CD4-positive, alpha-beta T cell (primary cell): ENCODE measurements at regions not wholly inside any gene's neighbourhood (a gene's known extent, or its start where the extent isn't known, plus 50 kb on each side); places are given as distances from the start of the nearest gene placed in this dataset.

Source experiments
- ATAC-seq: fragments of 200-7000 bp; cut with Tn5 transposase; one replicate; pipeline ENCODE4 v1.10.0; 2022; ENCODE audit warnings: mild to moderate bottlenecking; ENCODE audit not compliant: poor library complexity
- CTCF ChIA-PET: fragments of 350-600 bp; sonication (Branson Sonifier 250); formaldehyde crosslinking; loops from one replicate; lab custom pipeline; 2021; ENCODE audit warnings: antibody characterized with exemption, inconsistent platforms; lab: Charles Lee
- POLR2A ChIA-PET: fragments of 350-600 bp; sonication (Branson Sonifier 250); formaldehyde crosslinking; loops from one replicate; lab custom pipeline; 2021; ENCODE audit warnings: antibody characterized with exemption, inconsistent platforms; lab: Charles Lee
- DNase-seq, 14 experiments: peaks; one replicate each; pipeline ENCODE4 v3.0.0-alpha.2; 2013 to 2020; ENCODE audit warnings: mixed read lengths in 2 of 14
- H3K27ac ChIP-seq, 2 donors: one replicate each; pipeline versions ENCODE4 v1.5.1 to v1.7.0; 2013; ENCODE audit warnings: low read length in 2 of 2, low read depth in 1 of 2, mild to moderate bottlenecking in 1 of 2
- H3K27me3 ChIP-seq, 2 experiments: 1 replicate in 1 of 2; 2 replicates in 1 of 2; pipeline versions ENCODE4 v1.6.1 to v1.7.0; 2013; ENCODE audit warnings: low read length in 2 of 2, control low read depth in 1 of 2, mild to moderate bottlenecking in 1 of 2, moderate library complexity in 1 of 2; ENCODE audit not compliant: insufficient read depth in 2 of 2, control insufficient read depth in 1 of 2
- H3K36me3 ChIP-seq: one replicate; pipeline ENCODE4 v1.6.1; 2013; ENCODE audit warnings: low read length, control low read depth; ENCODE audit not compliant: insufficient read depth
- H3K4me1 ChIP-seq: one replicate; pipeline ENCODE4 v1.6.1; 2013; ENCODE audit warnings: low read length, control low read depth; ENCODE audit not compliant: insufficient read depth
- H3K4me3 ChIP-seq: one replicate; pipeline ENCODE4 v1.5.1; 2013; ENCODE audit warnings: mild to moderate bottlenecking, low read length, moderate library complexity
- H3K9me3 ChIP-seq, 2 experiments: 1 replicate in 1 of 2; 2 replicates in 1 of 2; pipeline versions ENCODE4 v1.6.1 to v1.7.0; 2013; ENCODE audit warnings: low read length in 2 of 2, mild to moderate bottlenecking in 2 of 2, control low read depth in 1 of 2, moderate library complexity in 1 of 2; ENCODE audit not compliant: control insufficient read depth in 1 of 2, insufficient read depth in 1 of 2
- H3K27ac Mint-ChIP-seq: one replicate; pipeline ENCODE4 v1.8.0; 2020; ENCODE audit warnings: mixed read lengths
- H3K27me3 Mint-ChIP-seq: one replicate; pipeline ENCODE4 v1.8.0; 2021; ENCODE audit warnings: mixed read lengths
- H3K36me3 Mint-ChIP-seq: one replicate; pipeline ENCODE4 v1.8.0; 2021; ENCODE audit warnings: low read depth, mixed read lengths
- H3K4me1 Mint-ChIP-seq: one replicate; pipeline ENCODE4 v1.8.0; 2021; ENCODE audit warnings: low read depth, mixed read lengths
- H3K4me3 Mint-ChIP-seq: one replicate; pipeline ENCODE4 v1.8.0; 2020; ENCODE audit warnings: mild to moderate bottlenecking, mixed read lengths
- H3K9me3 Mint-ChIP-seq: one replicate; pipeline ENCODE4 v1.8.0; 2020; ENCODE audit warnings: mixed read lengths
- CTCF ChIP-seq: fragments of 200-600 bp; IDR thresholded peaks from one replicate; pipeline ENCODE4 v1.8.0; 2022; ENCODE audit warnings: antibody characterized with exemption, mild to moderate bottlenecking
- intact Hi-C, 2 experiments: fragments of 100-400 bp; cut with DNase I in 1 of 2; cut with micrococcal nuclease in 1 of 2; formaldehyde crosslinking; loops; one replicate each; pipeline versions ENCODE4 v1.15.1 to v1.9.0; 2023 to 2025; cut with DNase I, micrococcal nuclease

- ATAC-seq (no peak), DNase-seq (no peak)
- no peaks in the 10 kb centered on the region for H3K36me3 ChIP-seq
- H3K4me1 ChIP-seq = no peaks in the 10 kb centered on the region
- intact Hi-C loops = no loop called here
- no peaks in the 10 kb centered on the region for H3K27me3 Mint-ChIP-seq
- H3K4me1 Mint-ChIP-seq = no peaks in the 10 kb centered on the region
- no peaks in the 10 kb centered on the region for H3K27me3 ChIP-seq
- TF ChIP-seq CTCF = no peak
- H3K27ac ChIP-seq = no peak overlapping the region
- H3K4me3 Mint-ChIP-seq = no peak overlapping the region
- POLR2A ChIA-PET = no interaction called here
- peaks cover 0 to 5% of the 10 kb centered on the region in 2 experiments for H3K9me3 ChIP-seq
- H3K27ac Mint-ChIP-seq = no peak overlapping the region
- H3K4me3 ChIP-seq = no peak overlapping the region
- H3K9me3 Mint-ChIP-seq = peaks cover 4% of the 10 kb centered on the region
- no peaks in the 10 kb centered on the region for H3K36me3 Mint-ChIP-seq
- CTCF ChIA-PET = no interaction called here
These were observed 735.3 kb downstream of the PCDH18 start for GRCh38 chr4:136796953-136797352.

- intact Hi-C loops = no loop called here
- no peaks in the 10 kb centered on the region for H3K4me1 Mint-ChIP-seq
- no peak overlapping the region for H3K4me3 Mint-ChIP-seq
- no peak overlapping the region for H3K27ac Mint-ChIP-seq
- Histone ChIP-seq H3K9me3 (peaks cover 0 to 5% of the 10 kb centered on the region in 2 experiments), H3K27ac (no peak overlapping the region), H3K4me3 (no peak overlapping the region), H3K27me3 (no peaks in the 10 kb centered on the region), H3K36me3 (no peaks in the 10 kb centered on the region), H3K4me1 (no peaks in the 10 kb centered on the region)
- H3K9me3 Mint-ChIP-seq = peaks cover 8% of the 10 kb centered on the region
- no peak for DNase-seq
- ATAC-seq = no peak
- ChIA-PET POLR2A (no interaction called here), CTCF (no interaction called here)
- no peaks in the 10 kb centered on the region for H3K27me3 Mint-ChIP-seq
- H3K36me3 Mint-ChIP-seq = no peaks in the 10 kb centered on the region
- TF ChIP-seq CTCF = no peak
These were observed 738.4 kb downstream of the PCDH18 start for GRCh38 chr4:136793848-136794247.

- DNase-seq = no peak
- Mint-ChIP-seq H3K27ac (no peak overlapping the region), H3K9me3 (peaks cover 7% of the 10 kb centered on the region), H3K4me1 (no peaks in the 10 kb centered on the region), H3K27me3 (no peaks in the 10 kb centered on the region), H3K4me3 (no peak overlapping the region), H3K36me3 (no peaks in the 10 kb centered on the region)
- H3K27ac ChIP-seq = no peak overlapping the region
- H3K4me3 ChIP-seq = no peak overlapping the region
- H3K4me1 ChIP-seq = no peaks in the 10 kb centered on the region
- no peaks in the 10 kb centered on the region for H3K27me3 ChIP-seq
- no peak for TF ChIP-seq CTCF
- H3K36me3 ChIP-seq = no peaks in the 10 kb centered on the region
- ChIA-PET CTCF (no interaction called here), POLR2A (no interaction called here)
- H3K9me3 ChIP-seq = peaks cover 0 to 7% of the 10 kb centered on the region in 2 experiments
- no peak for ATAC-seq
- intact Hi-C loops = no loop called here
These were observed 748.0 kb downstream of the PCDH18 start for GRCh38 chr4:136784326-136784725.
